Activated T-cell treated with anti-CD3 and anti-CD28 coated beads, Interleukin-2, amount 50 U/mL, for 72 hours (primary cell): ENCODE measurements at regions not wholly inside any gene's neighbourhood (a gene's known extent, or its start where the extent isn't known, plus 50 kb on each side); places are given as distances from the start of the nearest gene placed in this dataset.
"Not testable (repeated sequence)": the region's sequence is repeated elsewhere in the genome, so short reads cannot be mapped to it uniquely, and the experiment has no call there.

Experiments used
- ATAC-seq, 2 donors: fragments of 150-1000 bp; cut with Tn5 transposase; replicated peaks in 1 of 2; 2 replicates each; pipeline ENCODE4 v1.10.0; 2021; ENCODE audit warnings: moderate library complexity in 2 of 2, mild to moderate bottlenecking in 1 of 2
- DNase-seq, 2 donors: peaks; one replicate each; pipeline ENCODE4 v3.0.0; 2021 to 2022; ENCODE audit warnings: mixed read lengths in 1 of 2
- H3K27ac Mint-ChIP-seq: one replicate; pipeline ENCODE4 v1.8.0; 2022; ENCODE audit warnings: mild to moderate bottlenecking, moderate library complexity, mixed read lengths
- H3K27me3 Mint-ChIP-seq: one replicate; pipeline ENCODE4 v1.8.0; 2022; ENCODE audit warnings: low read depth, mixed read lengths
- H3K36me3 Mint-ChIP-seq, 2 donors: one replicate each; pipeline ENCODE4 v1.8.0; 2022; ENCODE audit warnings: mixed read lengths in 2 of 2, mild to moderate bottlenecking in 1 of 2; ENCODE audit not compliant: insufficient read depth in 2 of 2
- H3K4me1 Mint-ChIP-seq: one replicate; pipeline ENCODE4 v1.8.0; 2022; ENCODE audit warnings: low read depth, mixed read lengths
- H3K4me3 Mint-ChIP-seq, 2 donors: one replicate each; pipeline ENCODE4 v1.8.0; 2022; ENCODE audit warnings: mild to moderate bottlenecking in 2 of 2, mixed read lengths in 2 of 2, moderate library complexity in 2 of 2
- H3K9me3 Mint-ChIP-seq, 2 donors: one replicate each; pipeline ENCODE4 v1.8.0; 2022; ENCODE audit warnings: mixed read lengths in 2 of 2

- Mint-ChIP-seq H3K4me3 (no peak overlapping the region), H3K9me3 (peaks cover 0 to 5% of the 10 kb centered on the region in 2 donors), H3K36me3 (peaks cover 0 to 1% of the 10 kb centered on the region in 2 donors), H3K27ac (no peak overlapping the region), H3K4me1 (no peaks in the 10 kb centered on the region), H3K27me3 (no peaks in the 10 kb centered on the region)
- DNase-seq (no peak), ATAC-seq (no peak)
Observed at GRCh38 chr1:95622609-95623008, 388.6 kb downstream of the RWDD3 start.

GRCh38 chr1:95625224-95625623, 391.2 kb downstream of the RWDD3 start:
- Mint-ChIP-seq H3K4me3 (no peak overlapping the region), H3K36me3 (no peaks in the 10 kb centered on the region), H3K27ac (no peak overlapping the region), H3K27me3 (no peaks in the 10 kb centered on the region), H3K9me3 (peaks cover 0 to 11% of the 10 kb centered on the region in 2 donors), H3K4me1 (no peaks in the 10 kb centered on the region)
- DNase-seq (no peak), ATAC-seq (no peak)

- DNase-seq (no peak), ATAC-seq (no peak)
- Mint-ChIP-seq H3K4me3 (no peak overlapping the region), H3K4me1 (no peaks in the 10 kb centered on the region), H3K27me3 (no peaks in the 10 kb centered on the region), H3K9me3 (peaks cover 0 to 16% of the 10 kb centered on the region in 2 donors), H3K27ac (no peak overlapping the region), H3K36me3 (no peaks in the 10 kb centered on the region)
Observed at GRCh38 chr1:95627244-95627643, 393.2 kb downstream of the RWDD3 start.

GRCh38 chr1:95631695-95632094, 397.7 kb downstream of the RWDD3 start:
- H3K27me3 Mint-ChIP-seq, result no peaks in the 10 kb centered on the region
- no peak for ATAC-seq

GRCh38 chr1:95635811-95636210, 401.8 kb downstream of the RWDD3 start:
- Mint-ChIP-seq H3K4me3 (no peak overlapping the region), H3K4me1 (no peaks in the 10 kb centered on the region), H3K9me3 (peaks cover 0 to 5% of the 10 kb centered on the region in 2 donors), H3K36me3 (no peaks in the 10 kb centered on the region), H3K27me3 (no peaks in the 10 kb centered on the region), H3K27ac (no peak overlapping the region)
- ATAC-seq (no peak), DNase-seq (no peak)

More at GRCh38 chr1:95631695-95632094, 397.7 kb downstream of the RWDD3 start:
- Mint-ChIP-seq H3K36me3 (no peaks in the 10 kb centered on the region), H3K4me1 (no peaks in the 10 kb centered on the region), H3K4me3 (no peak overlapping the region), H3K27ac (no peak overlapping the region), H3K9me3 (peaks cover 0 to 13% of the 10 kb centered on the region in 2 donors)
- DNase-seq, result no peak

GRCh38 chr1:95636897-95637296, 402.9 kb downstream of the RWDD3 start:
- no peaks in the 10 kb centered on the region for H3K27me3 Mint-ChIP-seq
- H3K36me3 Mint-ChIP-seq, result no peaks in the 10 kb centered on the region
- H3K4me1 Mint-ChIP-seq, result no peaks in the 10 kb centered on the region
- no peak for ATAC-seq
- no peak for DNase-seq
- H3K4me3 Mint-ChIP-seq, result no peak overlapping the region
- peaks cover 0 to under 1% of the 10 kb centered on the region in 2 donors for H3K9me3 Mint-ChIP-seq
- H3K27ac Mint-ChIP-seq, result no peak overlapping the region

GRCh38 chr1:95640746-95641145, 406.7 kb downstream of the RWDD3 start:
- no peak overlapping the region for H3K27ac Mint-ChIP-seq
- no peak for ATAC-seq
- H3K27me3 Mint-ChIP-seq, result no peaks in the 10 kb centered on the region
- no peak overlapping the region for H3K4me3 Mint-ChIP-seq
- no peak for DNase-seq
- H3K9me3 Mint-ChIP-seq, result peaks cover 4 to 8% of the 10 kb centered on the region in 2 donors
- H3K36me3 Mint-ChIP-seq, result no peaks in the 10 kb centered on the region
- H3K4me1 Mint-ChIP-seq, result no peaks in the 10 kb centered on the region

- Mint-ChIP-seq H3K9me3 (peaks cover 4 to 8% of the 10 kb centered on the region in 2 donors), H3K4me3 (no peak overlapping the region), H3K27ac (no peak overlapping the region)
Observed at GRCh38 chr1:95641386-95641785, 407.4 kb downstream of the RWDD3 start.

GRCh38 chr1:95642035-95642434, 408.0 kb downstream of the RWDD3 start:
- H3K27ac Mint-ChIP-seq, result no peak overlapping the region
- H3K4me3 Mint-ChIP-seq, result no peak overlapping the region
- H3K9me3 Mint-ChIP-seq, result peaks cover 6 to 11% of the 10 kb centered on the region in 2 donors
- DNase-seq, result no peak
- no peaks in the 10 kb centered on the region for H3K4me1 Mint-ChIP-seq
- H3K27me3 Mint-ChIP-seq, result no peaks in the 10 kb centered on the region
- no peaks in the 10 kb centered on the region for H3K36me3 Mint-ChIP-seq
- no peak for ATAC-seq

More at GRCh38 chr1:95641386-95641785, 407.4 kb downstream of the RWDD3 start:
- H3K4me1 Mint-ChIP-seq, result no peaks in the 10 kb centered on the region
- no peak for ATAC-seq
- no peaks in the 10 kb centered on the region for H3K27me3 Mint-ChIP-seq
- no peaks in the 10 kb centered on the region for H3K36me3 Mint-ChIP-seq
- no peak for DNase-seq

- peaks cover 6 to 13% of the 10 kb centered on the region in 2 donors for H3K9me3 Mint-ChIP-seq
- ATAC-seq (no peak), DNase-seq (no peak)
- H3K27ac Mint-ChIP-seq, result no peak overlapping the region
- no peaks in the 10 kb centered on the region for H3K4me1 Mint-ChIP-seq
- no peaks in the 10 kb centered on the region for H3K27me3 Mint-ChIP-seq
- no peak overlapping the region for H3K4me3 Mint-ChIP-seq
- H3K36me3 Mint-ChIP-seq, result no peaks in the 10 kb centered on the region
Observed at GRCh38 chr1:95643071-95643470, 409.1 kb downstream of the RWDD3 start.

- ATAC-seq, H3K4me3 Mint-ChIP-seq, H3K36me3 Mint-ChIP-seq, H3K27ac Mint-ChIP-seq, H3K4me1 Mint-ChIP-seq, DNase-seq, H3K27me3 Mint-ChIP-seq: not testable (repeated sequence)
- H3K9me3 Mint-ChIP-seq, result peaks cover 8 to 13% of the 10 kb centered on the region in 2 donors
Observed at GRCh38 chr1:95645126-95645525, 411.1 kb downstream of the RWDD3 start.

- Mint-ChIP-seq H3K27me3 (no peaks in the 10 kb centered on the region), H3K36me3 (no peaks in the 10 kb centered on the region), H3K9me3 (peaks cover 4 to 7% of the 10 kb centered on the region in 2 donors), H3K4me3 (no peak overlapping the region), H3K27ac (no peak overlapping the region), H3K4me1 (no peaks in the 10 kb centered on the region)
- DNase-seq, result no peak
- peak in 1 of 2 donors; percentile 30 for ATAC-seq
Observed at GRCh38 chr1:95650631-95651030, 416.6 kb downstream of the RWDD3 start.

GRCh38 chr1:95652423-95652965, 418.5 kb downstream of the RWDD3 start:
- H3K4me3 Mint-ChIP-seq, result no peak overlapping the region
- H3K9me3 Mint-ChIP-seq, result peaks cover 4 to 5% of the 10 kb centered on the region in 2 donors
- no peak for DNase-seq
- no peak overlapping the region for H3K27ac Mint-ChIP-seq
- ATAC-seq, result no peak
- no peaks in the 10 kb centered on the region for H3K27me3 Mint-ChIP-seq
- H3K4me1 Mint-ChIP-seq, result no peaks in the 10 kb centered on the region
- H3K36me3 Mint-ChIP-seq, result no peaks in the 10 kb centered on the region

- DNase-seq (no peak), ATAC-seq (no peak)
- H3K4me1 Mint-ChIP-seq, result no peaks in the 10 kb centered on the region
- H3K36me3 Mint-ChIP-seq, result no peaks in the 10 kb centered on the region
- no peak overlapping the region for H3K4me3 Mint-ChIP-seq
- no peak overlapping the region for H3K27ac Mint-ChIP-seq
- H3K27me3 Mint-ChIP-seq, result no peaks in the 10 kb centered on the region
- peaks cover 4 to 7% of the 10 kb centered on the region in 2 donors for H3K9me3 Mint-ChIP-seq
Observed at GRCh38 chr1:95653618-95654017, 419.6 kb downstream of the RWDD3 start.
